GM21367 (cell line): ENCODE measurements at regions not wholly inside any gene's neighbourhood (a gene's known extent, or its start where the extent isn't known, plus 50 kb on each side); places are given as distances from the start of the nearest gene placed in this dataset.

Source experiments
- ATAC-seq: cut with Tn5 transposase; IDR thresholded peaks from one replicate; pipeline ENCODE4 v1.9.1; 2021; ENCODE audit not compliant: unreplicated experiment

- no peak for ATAC-seq
Observed at GRCh38 chr9:85430659-85431338, 311.0 kb downstream of the AGTPBP1 start.

GRCh38 chr9:85428230-85428629, 313.5 kb downstream of the AGTPBP1 start:
- no peak for ATAC-seq

- ATAC-seq: no peak
Observed at GRCh38 chr9:85427772-85428171, 314.0 kb downstream of the AGTPBP1 start.

GRCh38 chr9:85425153-85425611, 316.6 kb downstream of the AGTPBP1 start:
- peak; percentile 77 for ATAC-seq

- ATAC-seq: no peak
Observed at GRCh38 chr9:85423422-85423821, 318.3 kb downstream of the AGTPBP1 start.

- no peak for ATAC-seq
Observed at GRCh38 chr9:85421641-85422040, 320.1 kb downstream of the AGTPBP1 start.

- ATAC-seq: no peak
Observed at GRCh38 chr9:85420750-85421149, 321.0 kb downstream of the AGTPBP1 start.

GRCh38 chr9:85417674-85418073, 324.1 kb downstream of the AGTPBP1 start:
- no peak for ATAC-seq

- no peak for ATAC-seq
Observed at GRCh38 chr9:85416715-85417114, 325.0 kb downstream of the AGTPBP1 start.

GRCh38 chr9:85414390-85414789, 327.4 kb downstream of the AGTPBP1 start:
- no peak for ATAC-seq

GRCh38 chr9:85408494-85408893, 333.3 kb downstream of the AGTPBP1 start:
- ATAC-seq: no peak

GRCh38 chr9:85405566-85405950, 336.2 kb downstream of the AGTPBP1 start:
- no peak for ATAC-seq

GRCh38 chr9:85404911-85405565, 336.7 kb downstream of the AGTPBP1 start:
- ATAC-seq: no peak

- ATAC-seq: no peak
Observed at GRCh38 chr9:85402551-85402950, 339.2 kb downstream of the AGTPBP1 start.

- ATAC-seq: no peak
Observed at GRCh38 chr9:85401998-85402397, 339.8 kb downstream of the AGTPBP1 start.

- ATAC-seq: no peak
Observed at GRCh38 chr9:85397005-85397404, 344.7 kb downstream of the AGTPBP1 start.

- no peak for ATAC-seq
Observed at GRCh38 chr9:85392260-85392659, 349.5 kb downstream of the AGTPBP1 start.

- no peak for ATAC-seq
Observed at GRCh38 chr9:85377731-85378289, 363.9 kb downstream of the AGTPBP1 start.

- ATAC-seq: no peak
Observed at GRCh38 chr9:85368781-85369180, 373.0 kb downstream of the AGTPBP1 start.

- no peak for ATAC-seq
Observed at GRCh38 chr9:85359161-85359560, 382.6 kb downstream of the AGTPBP1 start.

- no peak for ATAC-seq
Observed at GRCh38 chr9:85349046-85349445, 392.7 kb downstream of the AGTPBP1 start.

GRCh38 chr9:85347541-85347940, 394.2 kb downstream of the AGTPBP1 start:
- no peak for ATAC-seq
